ENCODE measurements at regions not wholly inside any gene's neighbourhood (a gene's known extent, or its start where the extent isn't known, plus 50 kb on each side); places are given as distances from the start of the nearest gene placed in this dataset.

DNA sequence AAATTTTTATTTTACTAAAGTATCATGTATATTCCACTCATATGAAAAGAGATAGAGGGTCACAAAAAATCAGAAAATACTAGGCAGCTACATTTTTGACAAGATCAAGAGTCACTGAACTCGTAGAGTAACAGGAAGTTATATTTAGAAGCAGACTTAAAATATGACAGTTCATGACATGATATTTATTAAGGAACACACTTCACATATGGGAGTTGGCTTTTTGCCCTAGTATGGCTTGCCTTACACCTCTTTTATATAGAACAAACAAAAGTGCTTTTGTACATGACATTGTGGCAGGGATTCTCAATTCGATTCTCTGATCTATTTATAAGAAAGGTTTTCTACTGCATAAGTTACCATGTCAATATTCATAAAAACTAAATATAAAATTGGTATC lies 80.1 kb upstream of the GBE1 start:
- TF ChIP-seq, protein P1, sequence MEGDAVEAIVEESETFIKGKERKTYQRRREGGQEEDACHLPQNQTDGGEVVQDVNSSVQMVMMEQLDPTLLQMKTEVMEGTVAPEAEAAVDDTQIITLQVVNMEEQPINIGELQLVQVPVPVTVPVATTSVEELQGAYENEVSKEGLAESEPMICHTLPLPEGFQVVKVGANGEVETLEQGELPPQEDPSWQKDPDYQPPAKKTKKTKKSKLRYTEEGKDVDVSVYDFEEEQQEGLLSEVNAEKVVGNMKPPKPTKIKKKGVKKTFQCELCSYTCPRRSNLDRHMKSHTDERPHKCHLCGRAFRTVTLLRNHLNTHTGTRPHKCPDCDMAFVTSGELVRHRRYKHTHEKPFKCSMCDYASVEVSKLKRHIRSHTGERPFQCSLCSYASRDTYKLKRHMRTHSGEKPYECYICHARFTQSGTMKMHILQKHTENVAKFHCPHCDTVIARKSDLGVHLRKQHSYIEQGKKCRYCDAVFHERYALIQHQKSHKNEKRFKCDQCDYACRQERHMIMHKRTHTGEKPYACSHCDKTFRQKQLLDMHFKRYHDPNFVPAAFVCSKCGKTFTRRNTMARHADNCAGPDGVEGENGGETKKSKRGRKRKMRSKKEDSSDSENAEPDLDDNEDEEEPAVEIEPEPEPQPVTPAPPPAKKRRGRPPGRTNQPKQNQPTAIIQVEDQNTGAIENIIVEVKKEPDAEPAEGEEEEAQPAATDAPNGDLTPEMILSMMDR (conservative IDR thresholded peaks at IDR 0.05; ENCODE audit: low read depth, low read length) = no peak
- no peak for TF ChIP-seq EZH2phosphoT487 (IDR thresholded peaks at IDR 0.05; ENCODE audit: borderline replicate concordance, low read length)

Measured in PC-3 (cell line).